Smooth muscle cell (in vitro differentiated cells): ENCODE measurements at regions not wholly inside any gene's neighbourhood (a gene's known extent, or its start where the extent isn't known, plus 50 kb on each side); places are given as distances from the start of the nearest gene placed in this dataset.
"Not testable (repeated sequence)": the region's sequence is repeated elsewhere in the genome, so short reads cannot be mapped to it uniquely, and the experiment has no call there.

Source experiments
- DNase-seq: peaks from one replicate; lab custom pipeline; 2025; ENCODE audit not compliant: unreplicated experiment; lab: John Stamatoyannopoulos, UW
- H2AFZ ChIP-seq: fragments of 200-600 bp; sonication (generic); 2 replicates; pipeline ENCODE4 v1.6.0; 2016; ENCODE audit warnings: antibody characterized with exemption, low read depth, mild to moderate bottlenecking
- H3F3A ChIP-seq: fragments of 200-600 bp; sonication (generic); 2 replicates; pipeline ENCODE4 v1.6.0; 2017; ENCODE audit warnings: antibody characterized with exemption, low read depth
- H3K27ac ChIP-seq: fragments of 200-600 bp; sonication (generic); 2 replicates; pipeline ENCODE4 v1.5.1; 2016; ENCODE audit warnings: low read depth, mild to moderate bottlenecking
- H3K27me3 ChIP-seq: fragments of 200-600 bp; sonication (generic); 2 replicates; pipeline ENCODE4 v1.6.1; 2016; ENCODE audit warnings: low read depth, mild to moderate bottlenecking
- H3K36me3 ChIP-seq: fragments of 200-600 bp; sonication (generic); 2 replicates; pipeline ENCODE4 v1.5.1; 2016; ENCODE audit warnings: low read depth
- H3K4me1 ChIP-seq: fragments of 200-600 bp; sonication (generic); 2 replicates; pipeline ENCODE4 v1.5.1; 2016; ENCODE audit warnings: low read depth
- H3K4me2 ChIP-seq: fragments of 200-600 bp; sonication (generic); 2 replicates; pipeline ENCODE4 v1.6.0; 2016; ENCODE audit warnings: mild to moderate bottlenecking
- H3K4me3 ChIP-seq: fragments of 200-600 bp; sonication (generic); 2 replicates; pipeline ENCODE4 v1.5.1; 2016; ENCODE audit warnings: mild to moderate bottlenecking
- H3K79me2 ChIP-seq: fragments of 200-600 bp; sonication (generic); 2 replicates; pipeline ENCODE4 v1.6.0; 2016; ENCODE audit warnings: low read depth, mild to moderate bottlenecking
- H3K9ac ChIP-seq: fragments of 200-600 bp; sonication (generic); 2 replicates; pipeline ENCODE4 v1.6.0; 2016; ENCODE audit warnings: low read depth
- H3K9me3 ChIP-seq: fragments of 200-600 bp; sonication (generic); replicated peaks from 2 replicates; pipeline ENCODE4 v1.5.1; 2016; ENCODE audit warnings: low read depth
- H4K20me1 ChIP-seq: fragments of 200-600 bp; sonication (generic); 2 replicates; pipeline ENCODE4 v1.6.0; 2016; ENCODE audit warnings: low read depth
- WGBS: methylation state at CpG from one replicate; pipeline ENCODE4 v1.1.7; 2016; ENCODE audit warnings: low lambda C conversion rate; 5-methylcytosine and 5-hydroxymethylcytosine counted together

- H3K4me3 ChIP-seq, H3K79me2 ChIP-seq, H4K20me1 ChIP-seq, H3K27me3 ChIP-seq, H3K9ac ChIP-seq, H3K9me3 ChIP-seq, H3K4me2 ChIP-seq, H2AFZ ChIP-seq, H3K4me1 ChIP-seq, H3K27ac ChIP-seq, H3K36me3 ChIP-seq, DNase-seq, H3F3A ChIP-seq: not testable (repeated sequence)
- WGBS = 84% methylated on average over 7 of the region's 7 CpGs
Measured at GRCh38 chr7:150134451-150134850, 188.7 kb upstream of the LRRC61 start.

- not testable (repeated sequence) for H4K20me1 ChIP-seq, DNase-seq, H3K27me3 ChIP-seq, H3K27ac ChIP-seq, H3K4me2 ChIP-seq, H3K36me3 ChIP-seq, H3F3A ChIP-seq, H3K9me3 ChIP-seq, H3K4me3 ChIP-seq, H3K79me2 ChIP-seq, H3K9ac ChIP-seq, H3K4me1 ChIP-seq, H2AFZ ChIP-seq
- WGBS = 85% methylated on average over 8 of the region's 8 CpGs
Measured at GRCh38 chr7:150135620-150136190, 187.4 kb upstream of the LRRC61 start.

- H3F3A ChIP-seq, H3K4me3 ChIP-seq, H4K20me1 ChIP-seq, H3K9ac ChIP-seq, H3K79me2 ChIP-seq, H3K27me3 ChIP-seq, H3K9me3 ChIP-seq, H2AFZ ChIP-seq, DNase-seq, H3K4me1 ChIP-seq, H3K36me3 ChIP-seq, H3K4me2 ChIP-seq, H3K27ac ChIP-seq: not testable (repeated sequence)
- 96% methylated on average over 5 of the region's 5 CpGs for WGBS
Measured at GRCh38 chr7:150139840-150140239, 183.3 kb upstream of the LRRC61 start.

- not testable (repeated sequence) for H4K20me1 ChIP-seq, H3K4me1 ChIP-seq, DNase-seq, H3K36me3 ChIP-seq, H3K9me3 ChIP-seq, H3K4me3 ChIP-seq, H3K9ac ChIP-seq, H3K27me3 ChIP-seq, H3K79me2 ChIP-seq, H3K27ac ChIP-seq, H3K4me2 ChIP-seq, H2AFZ ChIP-seq, H3F3A ChIP-seq
- 78% methylated on average over 12 of the region's 13 CpGs for WGBS
Measured at GRCh38 chr7:150141525-150142345, 181.4 kb upstream of the LRRC61 start.

DNA sequence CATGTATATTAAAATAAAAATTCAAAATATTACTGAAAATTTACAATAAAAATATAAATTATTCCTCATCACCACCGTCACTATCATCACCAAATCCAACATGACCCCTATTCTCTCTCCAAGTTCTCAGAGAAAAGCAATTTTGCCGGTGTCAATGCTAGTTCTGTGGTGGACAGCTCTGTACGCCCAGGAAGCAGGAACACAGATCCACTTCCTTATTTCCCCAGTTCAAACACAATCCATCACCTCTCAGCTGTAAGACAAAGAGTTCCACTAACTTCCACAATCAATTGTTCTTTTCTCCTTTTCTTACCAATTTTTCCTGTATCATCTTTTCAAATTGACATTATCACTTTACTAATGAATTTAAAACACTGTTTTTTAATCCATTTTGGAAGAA lies 177.0 kb upstream of the LRRC61 start:
- not testable (repeated sequence) for H3K4me2 ChIP-seq, H2AFZ ChIP-seq, H3K4me3 ChIP-seq, H3K9ac ChIP-seq, H3K36me3 ChIP-seq, H3K27me3 ChIP-seq, H3K27ac ChIP-seq, H3K9me3 ChIP-seq, H3K79me2 ChIP-seq, H3F3A ChIP-seq, H4K20me1 ChIP-seq, H3K4me1 ChIP-seq, DNase-seq
- 65% methylated on average over 3 of the region's 3 CpGs for WGBS

- H3K9me3 ChIP-seq, H3K36me3 ChIP-seq, H4K20me1 ChIP-seq, H3K4me2 ChIP-seq, H3K9ac ChIP-seq, H3K4me3 ChIP-seq, DNase-seq, H3F3A ChIP-seq, H3K4me1 ChIP-seq, H2AFZ ChIP-seq, H3K79me2 ChIP-seq, H3K27ac ChIP-seq, H3K27me3 ChIP-seq: not testable (repeated sequence)
- WGBS = 67% methylated on average over 3 of the region's 3 CpGs
Measured at GRCh38 chr7:150147524-150147923, 175.6 kb upstream of the LRRC61 start.

DNA sequence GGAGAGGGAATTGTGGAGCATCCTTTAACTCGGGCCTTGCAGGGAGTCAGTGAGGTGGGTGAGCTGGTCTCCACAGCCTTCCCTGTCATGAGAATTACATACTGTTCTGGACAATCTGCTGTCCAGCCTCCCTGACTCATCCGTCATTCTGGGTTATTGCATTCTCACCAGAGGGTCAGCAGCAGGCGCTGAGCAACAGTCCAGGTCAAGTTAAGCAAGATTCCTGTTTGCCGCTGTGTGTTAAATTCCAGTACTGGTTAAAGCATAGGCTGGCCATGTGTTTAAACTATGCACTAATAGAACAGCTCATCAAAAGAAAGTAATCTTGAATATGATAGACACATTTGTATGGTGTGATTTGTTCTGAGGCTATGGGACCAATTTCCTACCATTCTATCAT lies 167.1 kb upstream of the LRRC61 start:
- H3K27ac ChIP-seq, H3F3A ChIP-seq, H3K4me3 ChIP-seq, H3K9ac ChIP-seq, H3K4me1 ChIP-seq, H3K9me3 ChIP-seq, H4K20me1 ChIP-seq, H3K79me2 ChIP-seq, H3K27me3 ChIP-seq, DNase-seq, H2AFZ ChIP-seq, H3K36me3 ChIP-seq, H3K4me2 ChIP-seq: not testable (repeated sequence)
- WGBS = 68% methylated on average over 4 of the region's 4 CpGs

GRCh38 chr7:150158696-150159095 lies 164.5 kb upstream of the LRRC61 start:
- not testable (repeated sequence) for H3K36me3 ChIP-seq, H2AFZ ChIP-seq, H3K79me2 ChIP-seq, H3K27ac ChIP-seq, H3K27me3 ChIP-seq, H3F3A ChIP-seq, H3K4me1 ChIP-seq, H3K4me2 ChIP-seq, H3K4me3 ChIP-seq, DNase-seq, H3K9ac ChIP-seq, H3K9me3 ChIP-seq, H4K20me1 ChIP-seq
- 79% methylated on average over 13 of the region's 15 CpGs for WGBS
